Neural progenitor cell (in vitro differentiated cells): ENCODE measurements at regions not wholly inside any gene's neighbourhood (a gene's known extent, or its start where the extent isn't known, plus 50 kb on each side); places are given as distances from the start of the nearest gene placed in this dataset.

ENCODE experiments used
- DNase-seq: peaks from one replicate; pipeline ENCODE4 v3.0.0-alpha.2; 2016; ENCODE audit warnings: low spot score
- H2AFZ ChIP-seq: fragments of 200-600 bp; sonication (generic); replicated peaks from 2 replicates; pipeline ENCODE4 v1.6.1; 2016; ENCODE audit warnings: antibody characterized with exemption
- H3F3A ChIP-seq: fragments of 200-600 bp; sonication (generic); 2 replicates; pipeline ENCODE4 v1.6.1; 2016; ENCODE audit warnings: antibody characterized with exemption, low read depth
- H3K27ac ChIP-seq: fragments of 200-600 bp; sonication (generic); 2 replicates; pipeline ENCODE4 v1.5.1; 2016; ENCODE audit warnings: mild to moderate bottlenecking
- H3K27me3 ChIP-seq: fragments of 200-600 bp; sonication (generic); 2 replicates; pipeline ENCODE4 v1.6.1; 2016; ENCODE audit warnings: mild to moderate bottlenecking, moderate library complexity
- H3K36me3 ChIP-seq: fragments of 200-600 bp; sonication (generic); 2 replicates; pipeline ENCODE4 v1.5.1; 2016
- H3K4me1 ChIP-seq: fragments of 200-600 bp; sonication (generic); 2 replicates; pipeline ENCODE4 v1.6.1; 2016; ENCODE audit warnings: mixed run types
- H3K4me2 ChIP-seq: fragments of 200-600 bp; sonication (generic); 2 replicates; pipeline ENCODE4 v1.6.1; 2016
- H3K4me3 ChIP-seq: fragments of 200-600 bp; sonication (generic); 2 replicates; pipeline ENCODE4 v1.5.1; 2016
- H3K79me2 ChIP-seq: fragments of 200-600 bp; sonication (generic); 2 replicates; pipeline ENCODE4 v1.6.1; 2016; ENCODE audit warnings: low read depth
- H3K9ac ChIP-seq: fragments of 200-600 bp; sonication (generic); 2 replicates; pipeline ENCODE4 v1.6.1; 2016
- H3K9me3 ChIP-seq: fragments of 200-600 bp; sonication (generic); 2 replicates; pipeline ENCODE4 v1.5.1; 2016; ENCODE audit warnings: low read depth
- H4K20me1 ChIP-seq: fragments of 200-600 bp; sonication (generic); 2 replicates; pipeline ENCODE4 v1.6.1; 2016; ENCODE audit warnings: low read depth
- H3K27ac Mint-ChIP-seq: 3 replicates; pipeline ENCODE4 v1.8.0; 2021; ENCODE audit warnings: mixed read lengths
- H3K27me3 Mint-ChIP-seq: 2 replicates; pipeline ENCODE4 v1.8.0; 2022; ENCODE audit warnings: low read depth, mild to moderate bottlenecking, inconsistent platforms, moderate library complexity, mixed read lengths; ENCODE audit not compliant: insufficient read depth
- H3K36me3 Mint-ChIP-seq: 3 replicates; pipeline ENCODE4 v1.8.0; 2021; ENCODE audit warnings: mixed read lengths
- H3K4me1 Mint-ChIP-seq: 3 replicates; pipeline ENCODE4 v1.8.0; 2021; ENCODE audit warnings: mixed read lengths
- H3K4me3 Mint-ChIP-seq: 3 replicates; pipeline ENCODE4 v1.8.0; 2021; ENCODE audit warnings: mild to moderate bottlenecking, moderate library complexity, mixed read lengths
- H3K9me3 Mint-ChIP-seq: 3 replicates; pipeline ENCODE4 v1.8.0; 2020; ENCODE audit warnings: mixed read lengths
- EZH2 ChIP-seq: fragments of 200-600 bp; sonication (generic); IDR thresholded peaks from 2 replicates; pipeline ENCODE4 v1.6.1; 2017; ENCODE audit warnings: antibody characterized with exemption, mild to moderate bottlenecking, moderate library complexity
- EZH2phosphoT487 ChIP-seq: fragments of 200-600 bp; sonication (generic); IDR thresholded peaks from 2 replicates; pipeline ENCODE4 v1.6.1; 2017; ENCODE audit warnings: antibody characterized with exemption
- TF ChIP-seq, protein P1 (sequence below): fragments of 200-600 bp; sonication (generic); IDR thresholded peaks from 2 replicates; pipeline ENCODE4 v1.5.1; 2017; ENCODE audit warnings: antibody characterized with exemption, mild to moderate bottlenecking

DNA sequence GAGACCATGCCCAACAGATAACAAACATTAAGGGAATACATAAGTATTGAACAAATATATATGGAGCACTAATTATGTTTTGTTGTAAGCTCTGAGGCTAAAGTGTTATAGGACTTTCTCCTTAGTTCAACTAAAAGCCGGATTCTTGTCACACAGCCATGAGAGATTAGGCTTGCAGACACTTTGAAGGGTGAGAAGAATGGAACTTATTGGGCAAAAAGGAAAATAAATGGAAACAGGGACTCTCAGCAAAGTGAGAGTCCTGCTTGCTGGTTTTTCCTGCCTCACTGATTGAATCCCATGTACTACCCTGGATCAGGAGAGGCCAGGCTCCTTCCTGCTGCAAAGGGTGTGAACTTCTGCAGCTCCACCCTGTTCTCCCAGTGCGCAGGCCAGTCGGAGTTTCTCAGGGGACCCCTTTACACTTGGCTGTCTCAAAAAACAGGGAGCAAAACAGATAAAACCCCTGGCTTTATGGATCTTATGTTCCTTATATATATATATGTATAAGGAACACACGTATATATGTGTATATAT, 77.1 kb upstream of the FUT8 start:
- peaks cover 11% of the 10 kb centered on the region for H3K27me3 ChIP-seq
- Mint-ChIP-seq H3K4me1 (peaks cover 6% of the 10 kb centered on the region), H3K27me3 (peaks cover 2% of the 10 kb centered on the region), H3K36me3 (no peaks in the 10 kb centered on the region), H3K27ac (no peak overlapping the region), H3K9me3 (no peaks in the 10 kb centered on the region), H3K4me3 (no peak overlapping the region)
- H4K20me1 ChIP-seq, result no peaks in the 10 kb centered on the region
- no peak overlapping the region for H3K27ac ChIP-seq
- no peak overlapping the region for H3K4me2 ChIP-seq
- H3K79me2 ChIP-seq, result no peaks in the 10 kb centered on the region
- H3F3A ChIP-seq, result no peaks in the 10 kb centered on the region
- TF ChIP-seq, protein P1, sequence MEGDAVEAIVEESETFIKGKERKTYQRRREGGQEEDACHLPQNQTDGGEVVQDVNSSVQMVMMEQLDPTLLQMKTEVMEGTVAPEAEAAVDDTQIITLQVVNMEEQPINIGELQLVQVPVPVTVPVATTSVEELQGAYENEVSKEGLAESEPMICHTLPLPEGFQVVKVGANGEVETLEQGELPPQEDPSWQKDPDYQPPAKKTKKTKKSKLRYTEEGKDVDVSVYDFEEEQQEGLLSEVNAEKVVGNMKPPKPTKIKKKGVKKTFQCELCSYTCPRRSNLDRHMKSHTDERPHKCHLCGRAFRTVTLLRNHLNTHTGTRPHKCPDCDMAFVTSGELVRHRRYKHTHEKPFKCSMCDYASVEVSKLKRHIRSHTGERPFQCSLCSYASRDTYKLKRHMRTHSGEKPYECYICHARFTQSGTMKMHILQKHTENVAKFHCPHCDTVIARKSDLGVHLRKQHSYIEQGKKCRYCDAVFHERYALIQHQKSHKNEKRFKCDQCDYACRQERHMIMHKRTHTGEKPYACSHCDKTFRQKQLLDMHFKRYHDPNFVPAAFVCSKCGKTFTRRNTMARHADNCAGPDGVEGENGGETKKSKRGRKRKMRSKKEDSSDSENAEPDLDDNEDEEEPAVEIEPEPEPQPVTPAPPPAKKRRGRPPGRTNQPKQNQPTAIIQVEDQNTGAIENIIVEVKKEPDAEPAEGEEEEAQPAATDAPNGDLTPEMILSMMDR, result no peak
- no peaks in the 10 kb centered on the region for H3K36me3 ChIP-seq
- no peak for DNase-seq
- H3K9me3 ChIP-seq, result no peaks in the 10 kb centered on the region
- no peak overlapping the region for H3K9ac ChIP-seq
- H3K4me3 ChIP-seq, result no peak overlapping the region
- H2AFZ ChIP-seq, result no peak overlapping the region
- H3K4me1 ChIP-seq, result peaks cover 12% of the 10 kb centered on the region

DNA sequence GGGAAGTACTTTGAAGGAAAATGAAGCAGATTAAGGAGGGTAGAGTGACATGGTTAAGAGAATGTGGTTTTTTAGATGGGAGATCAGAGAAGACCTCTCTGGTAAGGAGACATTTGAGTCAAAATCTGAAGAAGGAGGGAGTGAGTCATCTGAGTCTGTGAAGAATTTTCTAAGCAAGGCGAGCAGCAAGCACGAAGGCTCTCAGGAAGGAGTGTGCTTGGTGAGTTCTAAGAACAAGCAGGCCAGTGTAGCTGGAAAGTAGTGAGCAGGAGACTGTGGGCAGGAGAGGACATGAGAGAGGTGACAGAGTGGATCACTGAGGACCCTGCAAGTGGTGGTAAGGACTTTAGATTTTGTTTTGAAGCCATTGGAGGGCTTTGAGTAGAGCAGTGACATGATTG, 76.3 kb upstream of the FUT8 start:
- Histone ChIP-seq H3K4me2 (no peak overlapping the region), H3K27ac (no peak overlapping the region), H3K36me3 (no peaks in the 10 kb centered on the region), H3F3A (no peaks in the 10 kb centered on the region), H4K20me1 (no peaks in the 10 kb centered on the region), H2AFZ (no peak overlapping the region), H3K9ac (no peak overlapping the region), H3K27me3 (peaks cover 11% of the 10 kb centered on the region), H3K79me2 (no peaks in the 10 kb centered on the region), H3K9me3 (no peaks in the 10 kb centered on the region), H3K4me3 (no peak overlapping the region), H3K4me1 (peaks cover 12% of the 10 kb centered on the region)
- no peak overlapping the region for H3K4me3 Mint-ChIP-seq
- H3K36me3 Mint-ChIP-seq, result no peaks in the 10 kb centered on the region
- TF ChIP-seq, protein P1, result no peak
- TF ChIP-seq EZH2 (no peak), EZH2phosphoT487 (no peak)
- H3K27me3 Mint-ChIP-seq, result peaks cover 2% of the 10 kb centered on the region
- peaks cover 6% of the 10 kb centered on the region for H3K4me1 Mint-ChIP-seq
- H3K9me3 Mint-ChIP-seq, result no peaks in the 10 kb centered on the region
- DNase-seq, result no peak
- no peak overlapping the region for H3K27ac Mint-ChIP-seq

DNA sequence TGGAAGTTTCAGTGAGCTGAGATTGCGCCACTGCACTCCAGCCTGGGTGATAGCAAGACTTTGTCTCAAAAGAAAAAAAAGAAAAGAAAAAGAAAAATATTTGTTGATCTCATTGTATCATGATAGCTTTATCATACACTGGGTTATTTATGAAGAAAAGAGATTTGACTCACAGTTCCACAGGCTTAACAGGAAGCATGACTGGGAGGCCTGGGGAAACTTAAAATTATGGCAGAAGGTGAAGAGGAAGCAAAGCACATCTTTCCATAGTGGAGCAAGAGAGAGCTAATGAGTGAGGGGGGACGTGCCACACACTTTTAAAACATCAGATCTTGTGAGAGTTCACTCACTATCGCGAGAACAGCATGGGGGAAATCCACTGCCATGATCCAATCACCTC, 72.7 kb upstream of the FUT8 start:
- no peaks in the 10 kb centered on the region for H3K36me3 ChIP-seq
- H3K9ac ChIP-seq, result no peak overlapping the region
- no peak overlapping the region for H2AFZ ChIP-seq
- H3K79me2 ChIP-seq, result no peaks in the 10 kb centered on the region
- H3K27me3 Mint-ChIP-seq, result no peaks in the 10 kb centered on the region
- peaks cover 6% of the 10 kb centered on the region for H3K4me1 ChIP-seq
- no peaks in the 10 kb centered on the region for H3K36me3 Mint-ChIP-seq
- TF ChIP-seq EZH2phosphoT487 (no peak), EZH2 (no peak)
- TF ChIP-seq, protein P1, result no peak
- H3K4me1 Mint-ChIP-seq, result no peaks in the 10 kb centered on the region
- H3K9me3 Mint-ChIP-seq, result no peaks in the 10 kb centered on the region
- peaks cover 6% of the 10 kb centered on the region for H3K27me3 ChIP-seq
- H3K4me3 ChIP-seq, result no peak overlapping the region
- no peaks in the 10 kb centered on the region for H3F3A ChIP-seq
- no peak overlapping the region for H3K27ac ChIP-seq
- no peak overlapping the region for H3K4me3 Mint-ChIP-seq
- no peaks in the 10 kb centered on the region for H4K20me1 ChIP-seq
- no peaks in the 10 kb centered on the region for H3K9me3 ChIP-seq
- DNase-seq, result no peak
- no peak overlapping the region for H3K27ac Mint-ChIP-seq
- no peak overlapping the region for H3K4me2 ChIP-seq
